CD4-positive, alpha-beta T cell treated with Interleukin-15 for 1 hour (primary cell): ENCODE measurements at regions not wholly inside any gene's neighbourhood (a gene's known extent, or its start where the extent isn't known, plus 50 kb on each side); places are given as distances from the start of the nearest gene placed in this dataset.
A peak's percentile ranks its signal among the peaks of the same experiment; 100 is the strongest.

Source experiments
- DNase-seq: peaks from one replicate; pipeline ENCODE4 v3.0.0-alpha.2; 2020

DNA sequence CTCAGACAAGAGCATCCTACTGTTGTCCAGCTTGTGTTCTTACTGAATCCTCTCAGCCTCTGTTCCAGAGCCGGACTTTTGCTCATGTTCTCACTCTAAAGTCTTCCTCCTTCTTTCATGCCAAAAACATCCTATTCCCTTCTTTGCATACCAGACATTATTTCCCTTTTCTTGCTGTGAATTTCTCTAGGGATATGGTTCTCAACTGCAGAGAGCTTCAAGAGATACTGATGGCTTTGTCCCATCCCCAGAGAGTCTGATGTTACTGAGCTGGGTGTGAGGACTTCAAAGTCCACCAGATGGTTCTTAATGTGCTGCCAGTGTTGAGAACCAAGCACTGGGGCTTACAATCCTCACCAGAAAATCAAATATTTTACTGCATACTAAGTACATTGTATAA, 98.6 kb upstream of the FER start:
- no peak for DNase-seq

DNA sequence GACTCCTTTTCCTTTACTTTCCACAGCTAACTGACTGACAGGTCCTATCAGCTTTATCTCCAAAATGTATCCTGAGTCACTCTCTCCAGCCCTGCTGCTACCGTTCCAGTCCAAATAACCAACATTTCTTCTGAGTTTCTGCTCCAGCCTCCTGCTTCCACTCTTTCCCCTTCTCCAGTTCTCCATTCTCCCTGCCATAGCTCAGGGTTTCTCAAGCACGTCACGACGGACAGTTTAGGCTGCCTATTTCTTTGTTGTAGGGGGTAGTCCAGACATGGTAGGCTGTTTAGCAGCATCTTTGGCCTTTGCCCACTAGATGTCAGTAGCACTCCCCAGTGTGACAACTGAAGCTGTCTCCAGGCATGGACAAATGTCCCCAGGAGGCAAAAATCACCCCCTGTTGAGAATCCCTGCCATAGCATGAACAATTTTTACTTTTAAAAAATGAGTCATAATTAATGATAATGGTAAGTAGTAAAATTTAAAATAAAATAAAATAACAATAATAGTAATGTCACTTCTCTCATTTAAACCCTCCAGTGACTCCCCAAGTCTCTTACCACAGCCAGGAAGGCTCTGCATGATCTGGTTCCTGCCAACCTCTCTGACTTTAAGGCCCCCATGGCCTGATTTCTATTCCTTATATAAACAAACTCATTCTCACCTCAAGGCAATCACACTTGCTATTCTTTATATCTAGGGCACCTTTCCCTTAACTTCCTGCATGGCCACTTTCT, 105.4 kb upstream of the FER start:
- DNase-seq: peak; percentile 44

DNA sequence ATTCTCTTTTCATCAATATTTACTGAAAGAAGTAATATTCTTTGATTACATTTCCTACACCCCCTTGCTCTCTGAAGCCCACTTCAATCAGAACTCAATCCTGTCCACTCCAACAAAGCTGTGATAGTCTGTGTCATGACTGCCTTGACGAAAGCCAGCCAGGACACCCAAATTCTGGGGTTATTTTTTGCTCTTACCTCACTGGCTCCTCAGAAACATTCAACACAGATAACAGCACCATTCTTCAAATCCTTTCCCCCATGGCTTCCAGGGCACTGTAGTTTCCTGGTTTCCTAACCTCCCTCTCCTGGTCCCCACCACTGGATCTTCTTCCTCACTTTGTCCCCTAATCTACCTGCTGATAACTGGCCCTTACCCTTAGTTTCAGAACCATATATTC, 106.1 kb upstream of the FER start:
- no peak for DNase-seq

DNA sequence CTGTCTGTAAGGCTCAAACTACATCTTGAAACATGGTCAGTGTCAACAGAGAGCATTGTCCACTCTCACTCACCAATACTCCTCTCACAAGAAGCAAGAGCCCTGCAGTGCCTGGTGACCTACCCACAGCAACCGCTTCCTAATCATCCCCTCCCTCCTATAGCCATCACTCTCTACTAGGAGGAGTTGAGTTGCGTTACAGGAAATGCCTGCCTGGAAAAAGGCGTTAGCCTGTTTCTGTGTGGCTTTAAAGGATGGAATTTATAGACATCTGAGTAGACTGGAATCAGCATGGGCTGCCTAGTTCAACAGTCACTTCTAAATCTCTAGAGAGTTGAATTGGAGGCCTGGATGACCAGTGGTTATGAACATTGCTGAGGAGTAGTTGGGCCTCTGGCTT, 108.3 kb upstream of the FER start:
- no peak for DNase-seq

DNA sequence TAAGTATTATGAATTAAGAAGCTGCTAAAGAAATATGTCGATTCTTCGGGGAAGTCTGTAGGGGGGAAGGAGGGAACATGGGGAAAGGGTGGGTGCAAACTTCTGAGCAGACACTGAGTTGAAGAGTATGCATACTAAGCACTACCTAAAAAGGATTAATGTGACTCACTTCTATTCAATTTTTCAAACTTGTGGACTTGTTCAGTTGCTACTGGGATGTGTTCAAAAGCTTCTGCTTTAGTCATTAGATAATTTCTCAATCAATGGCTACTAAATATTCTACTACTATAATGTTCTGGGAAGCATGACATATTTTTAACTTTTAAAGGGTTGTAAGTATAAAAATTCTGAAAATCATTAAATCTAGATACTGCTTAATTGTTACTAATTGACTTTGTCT, 109.7 kb upstream of the FER start:
- no peak for DNase-seq

GRCh38 chr5:108637134-108637533, 110.6 kb upstream of the FER start:
- no peak for DNase-seq

GRCh38 chr5:108636135-108636853, 111.4 kb upstream of the FER start:
- no peak for DNase-seq

DNA sequence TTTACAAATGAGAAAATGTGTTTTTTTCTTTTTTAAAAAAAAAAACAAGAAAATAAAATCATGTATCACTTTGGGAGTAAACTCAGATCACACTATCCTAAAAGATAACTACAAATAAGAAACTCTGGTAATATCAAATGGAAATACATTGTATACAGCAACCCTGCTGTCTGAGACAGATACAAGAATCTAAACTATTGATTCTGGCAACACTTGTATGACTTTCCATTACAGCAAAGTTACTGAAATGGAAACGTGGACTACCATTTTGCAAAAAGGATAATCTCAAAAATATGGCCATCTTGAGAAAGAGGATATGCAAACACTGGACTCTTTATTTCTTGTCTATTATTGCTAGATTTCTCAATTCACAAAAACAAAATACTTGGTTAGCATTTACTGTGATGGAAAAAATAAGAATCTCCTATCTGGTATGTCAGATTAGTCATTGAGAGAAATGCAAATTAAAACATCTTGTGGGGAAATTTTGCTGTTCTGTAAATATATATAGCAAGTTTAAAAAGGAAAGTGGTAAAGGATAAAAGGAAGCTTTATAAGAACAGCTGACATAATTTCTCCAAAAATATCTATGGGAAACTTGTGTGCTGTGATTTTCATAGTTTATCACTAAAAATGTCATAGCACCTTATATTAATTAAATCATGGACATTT, 112.9 kb upstream of the FER start:
- DNase-seq: no peak

- no peak for DNase-seq
Measured at GRCh38 chr5:108634010-108634616, 113.6 kb upstream of the FER start.

- DNase-seq: no peak
Measured at GRCh38 chr5:108629779-108630528, 117.7 kb upstream of the FER start.

- no peak for DNase-seq
Measured at GRCh38 chr5:108625654-108626053, 122.0 kb upstream of the FER start.

DNA sequence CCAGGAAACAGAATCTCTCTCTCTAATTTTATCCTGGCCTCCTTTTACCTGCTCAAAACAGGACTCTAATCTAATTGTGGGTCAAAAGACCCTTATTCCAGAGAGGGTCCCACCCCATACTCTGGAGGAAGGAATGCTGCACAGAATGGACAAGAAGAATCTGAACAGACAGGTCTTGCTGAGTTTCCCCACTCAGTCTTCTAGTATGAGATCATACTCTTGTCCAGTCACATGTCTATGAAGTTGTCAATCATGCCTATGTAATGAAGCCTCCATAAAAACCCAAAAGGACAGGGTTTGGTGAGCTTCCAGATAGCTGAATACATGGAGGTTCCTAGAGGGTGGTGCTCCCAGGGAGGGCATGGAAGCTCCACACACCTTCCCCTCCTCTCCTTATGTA, 123.9 kb upstream of the FER start:
- no peak for DNase-seq

GRCh38 chr5:108620516-108620915, 127.2 kb upstream of the FER start:
- DNase-seq: no peak

DNA sequence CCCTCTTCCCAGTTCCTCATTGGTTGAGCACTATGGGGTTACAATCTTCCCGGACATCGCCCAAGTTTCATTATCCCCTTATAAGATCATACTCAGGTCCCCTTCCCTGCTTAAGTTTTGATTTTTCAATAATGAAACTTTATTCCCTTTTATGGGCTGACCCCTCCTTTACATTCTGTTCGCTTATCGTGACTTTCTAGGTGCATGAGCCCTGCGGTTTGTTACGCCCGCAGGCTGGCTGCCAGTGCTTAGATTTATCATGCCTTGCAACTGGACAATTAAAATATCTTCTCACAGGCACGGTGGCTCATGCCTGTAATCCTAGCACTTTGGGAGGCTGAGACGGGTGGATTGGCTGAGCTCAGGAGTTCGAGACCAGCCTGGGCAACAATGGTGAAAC, 127.9 kb upstream of the FER start:
- DNase-seq: no peak

DNA sequence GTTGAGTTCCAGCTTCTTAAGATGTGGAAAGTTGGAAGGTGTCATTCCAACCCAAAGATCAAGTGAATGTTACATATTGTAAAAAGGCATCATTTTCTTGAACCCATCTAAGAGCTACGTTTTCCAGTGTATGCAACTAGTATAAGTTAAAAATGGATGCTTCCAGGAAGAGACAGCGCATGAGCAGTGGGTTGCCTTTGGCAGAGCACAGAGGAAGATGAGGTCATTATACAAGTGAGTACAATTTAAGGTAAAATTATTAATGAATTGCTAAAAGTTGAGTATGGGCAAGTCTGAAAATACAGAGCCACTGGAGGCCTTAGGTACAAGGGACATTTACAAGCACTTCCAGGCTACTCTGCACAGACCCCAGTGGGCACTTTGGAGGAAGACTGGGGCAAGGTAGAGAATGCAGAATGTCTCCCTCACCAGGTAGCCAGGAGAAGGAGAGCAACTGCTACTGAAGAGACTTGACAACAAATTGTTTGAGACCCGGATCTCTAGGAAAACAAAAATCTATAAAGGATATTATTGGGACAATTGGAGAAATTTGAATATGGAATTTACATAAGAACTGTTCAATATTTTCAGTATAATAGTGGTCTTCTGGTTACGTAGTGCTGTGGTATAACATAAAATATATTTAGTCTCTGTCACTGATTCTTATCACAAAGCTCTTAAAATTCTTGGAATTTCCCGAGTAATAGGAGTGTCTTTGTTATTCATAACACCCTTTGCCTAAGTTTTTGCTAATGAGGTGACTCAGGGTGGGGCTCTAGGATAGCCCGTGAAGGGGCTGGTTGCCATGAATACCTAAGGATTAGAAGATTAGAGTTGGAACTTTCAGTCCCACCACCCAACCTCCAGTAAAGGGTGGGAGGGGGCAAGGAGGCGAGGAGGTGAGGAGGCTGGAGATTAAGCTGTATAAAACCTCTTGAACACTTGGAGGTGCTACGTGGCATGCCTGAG, 129.9 kb upstream of the FER start:
- no peak for DNase-seq

- no peak for DNase-seq
Measured at GRCh38 chr5:108615216-108615615, 132.5 kb upstream of the FER start.

DNA sequence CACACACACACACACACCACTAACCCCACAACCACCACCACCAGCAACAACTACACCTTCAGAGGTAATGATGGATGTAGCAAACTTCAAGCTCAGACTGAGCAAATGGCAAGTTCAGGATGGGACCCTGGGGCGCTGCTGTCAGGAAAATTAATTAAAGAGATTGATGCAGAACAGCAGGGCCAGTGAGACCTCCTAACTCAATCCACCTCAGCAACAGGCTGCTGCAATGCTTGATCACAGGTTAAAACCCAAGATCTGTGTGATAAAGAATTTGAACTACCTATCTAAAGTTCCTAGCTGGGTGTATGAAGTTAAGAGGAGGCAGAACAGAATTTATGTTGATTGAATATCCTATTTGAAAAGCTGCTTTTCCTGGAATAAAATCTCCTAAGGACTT, 140.3 kb upstream of the FER start:
- no peak for DNase-seq

- DNase-seq: no peak
Measured at GRCh38 chr5:108606185-108606584, 141.5 kb upstream of the FER start.

GRCh38 chr5:108602830-108603229, 144.9 kb upstream of the FER start:
- no peak for DNase-seq

- no peak for DNase-seq
Measured at GRCh38 chr5:108590799-108591198, 156.9 kb upstream of the FER start.

DNA sequence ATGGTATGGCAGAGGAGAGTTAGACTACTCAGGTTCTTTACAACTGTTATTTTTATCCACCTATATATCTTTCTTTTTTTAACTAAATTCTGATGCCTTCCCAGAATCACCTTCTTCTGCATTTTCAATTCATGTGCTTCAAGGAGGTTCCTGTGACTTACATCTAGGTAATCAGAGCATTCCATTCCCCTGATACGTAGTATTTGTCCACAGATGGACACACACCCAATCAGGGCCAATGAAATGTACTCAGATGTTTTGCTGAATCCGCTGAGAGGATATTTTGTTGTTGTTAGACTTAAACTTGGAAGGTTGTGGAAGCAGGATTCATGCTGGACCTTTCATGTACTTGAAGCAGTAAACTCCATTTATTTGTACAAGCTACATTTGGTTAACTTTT, 159.4 kb upstream of the FER start:
- no peak for DNase-seq

- DNase-seq: no peak
Measured at GRCh38 chr5:108587821-108588220, 159.9 kb upstream of the FER start.
